HG02678 (cell line): ENCODE measurements at regions not wholly inside any gene's neighbourhood (a gene's known extent, or its start where the extent isn't known, plus 50 kb on each side); places are given as distances from the start of the nearest gene placed in this dataset.

Experiments used
- ATAC-seq: cut with Tn5 transposase; IDR thresholded peaks from one replicate; pipeline ENCODE4 v1.9.1; 2021; ENCODE audit warnings: mild to moderate bottlenecking, moderate library complexity; ENCODE audit not compliant: unreplicated experiment

DNA sequence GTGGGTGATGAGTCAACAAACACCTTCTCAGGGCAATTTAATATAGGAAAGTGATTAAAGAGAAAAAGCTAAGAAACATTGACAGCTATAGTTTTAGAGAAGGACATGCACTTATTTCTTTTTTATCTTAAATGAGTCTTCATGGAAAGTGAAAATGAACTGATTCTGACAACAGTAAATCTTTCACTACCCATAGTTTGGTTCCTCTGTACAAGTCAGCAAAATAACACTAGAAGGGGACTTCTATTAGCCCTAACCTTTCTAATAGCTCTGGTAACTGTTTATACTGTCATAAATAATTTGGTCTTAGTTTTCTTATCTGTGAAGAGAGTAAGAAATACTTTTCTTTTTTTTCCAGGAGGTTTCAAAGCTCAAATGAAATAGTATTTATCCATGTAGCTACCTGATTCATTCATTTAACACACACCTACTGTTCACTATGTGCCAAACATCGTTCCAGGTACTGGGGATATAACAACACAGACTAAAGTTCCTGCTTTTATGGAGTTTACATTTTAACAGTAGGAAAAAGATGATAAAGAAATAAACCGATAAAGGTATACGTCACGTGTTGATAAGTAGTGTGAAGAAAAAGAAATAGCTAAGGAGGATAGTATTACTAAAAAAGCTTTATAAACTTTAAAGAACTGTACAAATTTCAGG, 148.2 kb downstream of the PCSK1 start:
- ATAC-seq: no peak

DNA sequence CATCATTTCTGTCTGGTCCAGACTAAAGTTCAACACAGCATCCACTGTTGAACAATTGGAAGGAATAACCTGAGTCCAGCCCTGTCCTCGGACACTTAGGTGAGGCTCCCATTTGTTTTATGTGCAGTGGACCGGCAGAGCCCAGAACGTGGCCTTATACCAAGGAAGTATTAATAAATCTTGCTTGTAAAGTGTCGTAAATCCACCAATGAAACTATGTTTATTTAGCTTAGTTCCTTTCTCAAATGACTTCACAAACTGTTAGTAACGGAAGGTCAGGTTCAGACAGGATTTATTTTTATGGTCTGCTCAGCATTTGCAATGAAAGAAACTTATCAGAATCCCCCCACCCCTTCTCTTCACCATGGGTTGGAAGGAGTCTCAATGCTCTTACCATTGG, 149.5 kb downstream of the PCSK1 start:
- no peak for ATAC-seq

DNA sequence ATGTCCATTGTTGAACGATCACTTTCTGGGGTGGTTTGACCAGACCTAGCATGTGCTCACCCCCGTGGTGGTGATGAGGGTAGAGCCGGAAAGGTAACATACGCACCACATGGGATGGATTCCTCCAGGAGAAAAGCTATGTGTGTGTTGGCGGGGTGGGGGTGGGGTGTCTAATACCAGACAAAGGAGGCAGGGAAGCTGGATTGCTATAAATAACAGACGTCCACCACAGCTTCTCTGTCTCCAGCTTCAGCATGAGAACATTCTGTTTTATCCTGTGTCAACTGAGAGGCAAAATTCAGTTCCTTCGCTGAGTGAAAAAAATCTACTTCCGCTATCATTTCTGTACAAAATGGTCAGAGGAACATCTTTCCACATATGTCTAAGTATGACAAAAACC, 151.0 kb downstream of the PCSK1 start:
- no peak for ATAC-seq

GRCh38 chr5:96280946-96281393, 152.1 kb downstream of the PCSK1 start:
- no peak for ATAC-seq

- ATAC-seq: no peak
Measured at GRCh38 chr5:96279801-96280542, 153.1 kb downstream of the PCSK1 start.

DNA sequence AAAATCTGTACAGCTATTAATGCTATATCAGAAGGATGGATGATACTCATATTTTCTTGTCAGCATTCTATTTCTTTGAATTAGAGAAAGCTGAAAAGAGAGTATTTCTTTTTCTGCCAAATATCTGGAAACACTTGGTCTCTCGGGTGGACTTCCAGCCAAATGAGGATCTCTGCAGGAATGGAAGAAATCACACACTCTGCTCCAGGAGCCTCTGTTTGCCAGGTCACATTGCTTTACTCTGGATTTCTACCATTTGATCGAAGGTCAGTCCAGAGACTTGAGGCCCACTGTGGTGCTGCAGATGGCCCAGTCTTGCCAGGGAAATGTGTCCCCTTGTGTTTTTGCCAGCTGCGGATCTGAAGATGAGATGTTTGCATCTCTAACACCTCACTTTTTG, 154.1 kb downstream of the PCSK1 start:
- ATAC-seq: no peak

- ATAC-seq: no peak
Measured at GRCh38 chr5:96275051-96275450, 158.0 kb downstream of the PCSK1 start.

- no peak for ATAC-seq
Measured at GRCh38 chr5:96265487-96265886, 167.6 kb downstream of the PCSK1 start.

DNA sequence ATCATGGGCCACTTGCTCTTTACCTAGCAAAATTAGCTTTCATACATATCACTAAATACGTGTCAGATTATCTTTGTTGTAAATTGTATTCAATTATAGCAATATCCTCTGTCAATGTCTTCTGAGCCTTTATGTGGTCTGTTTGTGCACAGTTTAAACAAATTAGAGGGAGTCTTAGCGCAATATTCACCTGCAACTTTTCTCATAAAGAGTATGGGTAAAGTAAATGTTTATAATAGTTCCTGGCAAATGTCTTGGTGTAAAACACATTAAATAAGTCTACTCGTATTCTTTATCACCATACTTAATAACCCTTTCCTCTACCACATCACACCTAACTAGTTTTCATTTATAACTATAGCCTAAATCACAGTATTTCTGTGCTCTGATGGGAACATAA, 169.0 kb downstream of the PCSK1 start:
- ATAC-seq: no peak

DNA sequence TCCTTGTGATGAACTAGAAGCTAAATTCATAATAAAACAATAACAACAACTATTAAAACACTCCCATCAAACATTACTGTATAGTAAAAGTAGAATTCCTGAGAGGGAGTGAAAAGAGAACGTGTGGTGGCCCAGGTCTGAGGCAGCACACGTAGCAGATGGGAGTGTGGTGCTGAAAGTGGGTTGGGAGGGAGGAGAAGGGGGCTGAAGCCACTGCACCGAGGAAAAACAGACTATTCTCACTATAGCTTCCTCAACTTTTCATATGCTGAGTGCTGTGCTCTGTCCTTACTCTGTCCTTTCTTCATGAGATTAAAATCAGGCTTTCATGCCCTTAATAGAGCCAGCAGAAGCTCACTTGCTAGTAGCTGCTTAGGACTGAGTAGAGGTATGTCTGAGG, 170.9 kb downstream of the PCSK1 start:
- ATAC-seq: no peak

- ATAC-seq: no peak
Measured at GRCh38 chr5:96260009-96260408, 173.0 kb downstream of the PCSK1 start.

- no peak for ATAC-seq
Measured at GRCh38 chr5:96259151-96259772, 173.8 kb downstream of the PCSK1 start.

GRCh38 chr5:96258692-96259091, 174.4 kb downstream of the PCSK1 start:
- no peak for ATAC-seq

DNA sequence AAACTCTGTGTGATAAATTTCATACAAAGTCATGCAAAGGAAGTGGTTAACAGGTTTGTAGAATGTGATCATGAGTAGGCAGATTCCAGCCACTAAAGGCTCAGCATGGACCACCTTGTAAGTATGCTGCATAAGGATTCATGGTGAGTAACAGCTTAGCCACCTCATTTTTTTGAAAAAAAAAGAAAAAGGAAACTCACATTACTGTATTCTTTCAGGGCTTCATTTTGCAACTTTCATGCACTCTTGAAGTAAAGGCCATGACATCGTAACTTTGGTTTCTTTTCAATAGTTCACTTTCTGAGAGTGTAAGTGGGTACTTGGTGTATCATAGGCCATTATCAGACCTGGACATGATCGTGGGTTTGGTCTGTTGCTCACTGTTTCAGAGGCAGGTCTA, 175.1 kb downstream of the PCSK1 start:
- no peak for ATAC-seq

GRCh38 chr5:96256795-96257470, 176.1 kb downstream of the PCSK1 start:
- no peak for ATAC-seq

GRCh38 chr5:96254980-96255691, 177.9 kb downstream of the PCSK1 start:
- ATAC-seq: no peak

DNA sequence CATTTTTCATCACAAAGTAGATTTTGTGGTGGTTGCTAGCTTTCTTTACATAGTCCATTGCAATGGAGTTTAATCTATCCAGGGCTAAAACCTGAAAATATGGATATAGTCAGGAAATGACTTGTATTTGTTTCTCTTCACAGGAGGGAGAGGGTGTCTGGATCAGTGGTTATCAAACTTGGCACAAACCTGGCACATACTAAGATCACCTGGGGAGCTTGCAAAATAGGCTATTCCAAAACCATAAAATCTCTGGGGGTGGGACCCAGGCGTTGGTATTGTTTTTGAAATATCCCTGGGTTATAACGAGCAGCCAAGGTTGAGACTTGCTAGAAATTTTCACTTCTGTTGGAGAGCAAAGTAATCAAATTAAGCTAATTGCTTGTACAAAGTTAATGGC, 179.9 kb downstream of the PCSK1 start:
- ATAC-seq: no peak

GRCh38 chr5:96252596-96252995, 180.5 kb downstream of the PCSK1 start:
- no peak for ATAC-seq

DNA sequence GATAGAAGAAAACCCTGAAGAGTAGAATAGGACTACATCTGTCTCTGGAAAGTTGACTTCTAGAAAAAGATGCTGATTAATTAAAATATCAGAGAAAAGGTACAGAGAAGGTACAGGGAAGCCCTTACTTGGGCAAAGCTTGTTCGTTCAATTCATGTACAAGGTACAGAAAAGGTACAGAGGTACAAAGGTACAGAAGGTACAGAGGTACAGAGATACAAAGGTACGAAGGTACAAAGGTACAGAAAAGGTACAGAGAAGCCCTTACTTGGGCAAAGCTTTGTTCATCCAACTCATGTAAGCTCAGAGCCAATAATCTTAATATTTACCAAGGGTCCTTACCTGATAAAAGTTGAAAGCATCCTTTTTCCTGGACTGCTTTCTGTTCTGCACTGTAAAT, 182.3 kb downstream of the PCSK1 start:
- ATAC-seq: no peak

GRCh38 chr5:96248131-96248530, 184.9 kb downstream of the PCSK1 start:
- ATAC-seq: no peak

DNA sequence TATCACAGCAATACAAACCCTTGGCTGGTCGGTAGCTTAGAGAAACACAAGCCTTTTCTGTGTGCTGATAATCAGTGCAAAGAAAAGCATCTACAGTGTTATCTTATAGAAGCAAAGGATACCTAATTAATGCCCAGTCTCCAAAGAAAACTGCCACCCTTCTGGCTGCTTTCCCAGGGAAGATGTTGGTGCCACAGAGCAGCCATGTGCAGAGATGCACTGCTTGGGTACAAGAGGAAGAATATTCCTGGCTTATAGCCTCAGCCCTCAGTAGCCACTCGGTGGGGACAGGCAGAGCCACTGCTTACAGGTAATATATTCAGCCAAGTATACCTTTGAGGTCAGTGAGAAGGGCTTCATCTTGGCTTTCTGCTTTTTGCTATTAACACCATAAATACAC, 185.3 kb downstream of the PCSK1 start:
- no peak for ATAC-seq
